Mammary epithelial cell (primary cell): ENCODE measurements at regions not wholly inside any gene's neighbourhood (a gene's known extent, or its start where the extent isn't known, plus 50 kb on each side); places are given as distances from the start of the nearest gene placed in this dataset.

Experiments
- EZH2 ChIP-seq: IDR thresholded peaks from 2 replicates; pipeline ENCODE4 v1.6.1; 2012; ENCODE audit warnings: low read length, inconsistent platforms, borderline replicate concordance
- TF ChIP-seq, protein P1 (sequence below), 2 donors: IDR thresholded peaks in 1 of 2; conservative IDR thresholded peaks in 1 of 2; 2 replicates each; pipeline ENCODE4 v1.5.1; 2011 to 2012; ENCODE audit warnings: inconsistent platforms in 2 of 2, low read length in 2 of 2, mild to moderate bottlenecking in 2 of 2, control low read depth in 1 of 2, low read depth in 1 of 2; ENCODE audit not compliant: insufficient read depth in 1 of 2; ENCODE audit errors: extremely low read depth in 1 of 2

DNA sequence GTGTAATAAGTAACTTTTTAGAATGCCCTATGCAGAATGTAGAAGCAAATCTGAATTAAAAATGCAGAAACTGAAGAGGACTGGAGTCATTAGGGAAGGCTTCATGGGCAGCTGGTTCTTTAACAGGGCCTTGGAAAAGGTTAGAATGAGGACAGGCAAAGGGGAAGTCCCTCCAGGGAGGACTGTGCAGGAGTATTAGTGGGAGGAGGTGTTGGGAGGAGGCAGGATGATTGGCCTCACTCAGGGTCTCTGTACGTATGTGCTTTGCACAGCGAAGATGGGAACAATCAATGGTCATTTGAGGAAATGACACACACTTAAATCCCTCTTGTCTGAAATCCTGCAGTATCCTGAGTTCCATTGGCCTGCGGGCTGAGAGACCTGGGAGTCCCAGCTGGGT lies 119.7 kb downstream of the PTCSC3 start:
- TF ChIP-seq, protein P1, sequence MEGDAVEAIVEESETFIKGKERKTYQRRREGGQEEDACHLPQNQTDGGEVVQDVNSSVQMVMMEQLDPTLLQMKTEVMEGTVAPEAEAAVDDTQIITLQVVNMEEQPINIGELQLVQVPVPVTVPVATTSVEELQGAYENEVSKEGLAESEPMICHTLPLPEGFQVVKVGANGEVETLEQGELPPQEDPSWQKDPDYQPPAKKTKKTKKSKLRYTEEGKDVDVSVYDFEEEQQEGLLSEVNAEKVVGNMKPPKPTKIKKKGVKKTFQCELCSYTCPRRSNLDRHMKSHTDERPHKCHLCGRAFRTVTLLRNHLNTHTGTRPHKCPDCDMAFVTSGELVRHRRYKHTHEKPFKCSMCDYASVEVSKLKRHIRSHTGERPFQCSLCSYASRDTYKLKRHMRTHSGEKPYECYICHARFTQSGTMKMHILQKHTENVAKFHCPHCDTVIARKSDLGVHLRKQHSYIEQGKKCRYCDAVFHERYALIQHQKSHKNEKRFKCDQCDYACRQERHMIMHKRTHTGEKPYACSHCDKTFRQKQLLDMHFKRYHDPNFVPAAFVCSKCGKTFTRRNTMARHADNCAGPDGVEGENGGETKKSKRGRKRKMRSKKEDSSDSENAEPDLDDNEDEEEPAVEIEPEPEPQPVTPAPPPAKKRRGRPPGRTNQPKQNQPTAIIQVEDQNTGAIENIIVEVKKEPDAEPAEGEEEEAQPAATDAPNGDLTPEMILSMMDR (conservative IDR thresholded peaks at IDR 0.05 in 1 of 2, IDR thresholded peaks at IDR 0.05 in 1 of 2; ENCODE audit: extremely low read depth in 1 of 2, insufficient read depth in 1 of 2, low read depth in 1 of 2, low read length in 2 of 2), result no peak
- TF ChIP-seq EZH2, result no peak
